ENCODE measurements at regions not wholly inside any gene's neighbourhood (a gene's known extent, or its start where the extent isn't known, plus 50 kb on each side); places are given as distances from the start of the nearest gene placed in this dataset.
"Not testable (repeated sequence)": the region's sequence is repeated elsewhere in the genome, so short reads cannot be mapped to it uniquely, and the experiment has no call there.

GRCh38 chr12:54719691-54720090 is 71.5 kb upstream of the DCD start:
- DNase-seq (no peak), ATAC-seq (ENCODE audit: low read depth) (no peak)
- peaks cover 39% of the 10 kb centered on the region for H3K27me3 Mint-ChIP-seq
- peaks cover 3% of the 10 kb centered on the region for H3K4me1 Mint-ChIP-seq
- intact Hi-C loops (cut with micrococcal nuclease): no loop called here
- POLR2A ChIA-PET: no interaction called here
- H3K4me2 ChIP-seq (replicated peaks; ENCODE audit: low read depth, low read length, poor library complexity, severe bottlenecking): no peak overlapping the region
- H3K9me3 Mint-ChIP-seq (ENCODE audit: insufficient read depth): no peaks in the 10 kb centered on the region
- H3K9me3 ChIP-seq (ENCODE audit: control extremely low read depth in 1 of 3, control insufficient read depth in 2 of 3, insufficient read depth in 1 of 3, low read length in 2 of 3): peaks cover 0 to 1% (median 0%) of the 10 kb centered on the region in 3 donors
- H3K79me2 ChIP-seq (ENCODE audit: control insufficient read depth, insufficient read depth, low read length): no peaks in the 10 kb centered on the region
- H3K27ac Mint-ChIP-seq: no peak overlapping the region
- H3K4me1 ChIP-seq (ENCODE audit: control insufficient read depth in 2 of 2, insufficient read depth in 2 of 2, low read length in 2 of 2): peaks cover 0 to 3% of the 10 kb centered on the region in 2 donors
- WGBS (ENCODE audit: insufficient coverage): 88% methylated on average over 3 of the region's 5 CpGs
- no peaks in the 10 kb centered on the region for H3K36me3 ChIP-seq (replicated peaks in 1 of 2; ENCODE audit: control extremely low read depth in 1 of 2, control insufficient read depth in 1 of 2, extremely low read depth in 1 of 2, insufficient read depth in 2 of 2, low read length in 1 of 2)
- H3K27me3 ChIP-seq (replicated peaks in 1 of 4; ENCODE audit: control extremely low read depth in 1 of 4, control insufficient read depth in 3 of 4, insufficient read depth in 4 of 4, low read length in 3 of 4): peaks cover 0 to 9% (median 1%) of the 10 kb centered on the region in 4 experiments
- H3K27ac ChIP-seq (ENCODE audit: low read length in 2 of 2): no peak overlapping the region
- no peaks in the 10 kb centered on the region for H4K20me1 ChIP-seq (ENCODE audit: control insufficient read depth, insufficient read depth, low read length, poor library complexity, severe bottlenecking)
- no peak overlapping the region for H3K9ac ChIP-seq (ENCODE audit: low read length)
- TF ChIP-seq CTCF (IDR thresholded peaks at IDR 0.05) (no peak), EZH2 (IDR thresholded peaks at IDR 0.05; ENCODE audit: borderline replicate concordance, insufficient read depth, low read depth, low read length, poor library complexity, severe bottlenecking) (no peak)
- no peak overlapping the region for H3K4me3 Mint-ChIP-seq
- H2AFZ ChIP-seq (ENCODE audit: insufficient read depth, low read depth, low read length, poor library complexity, severe bottlenecking): no peak overlapping the region
- no peak overlapping the region for H3K4me3 ChIP-seq (ENCODE audit: control extremely low read depth in 1 of 5, extremely low read depth in 1 of 5, insufficient read depth in 1 of 5, low read depth in 2 of 5, low read length in 4 of 5)
- CTCF ChIA-PET: no interaction called here

GRCh38 chr12:54716261-54716660 is 68.1 kb upstream of the DCD start:
- H3K9me3 ChIP-seq (ENCODE audit: control extremely low read depth in 1 of 3, control insufficient read depth in 2 of 3, insufficient read depth in 1 of 3, low read length in 2 of 3): no peaks in the 10 kb centered on the region
- H2AFZ ChIP-seq (ENCODE audit: insufficient read depth, low read depth, low read length, poor library complexity, severe bottlenecking): no peak overlapping the region
- TF ChIP-seq EZH2 (IDR thresholded peaks at IDR 0.05; ENCODE audit: borderline replicate concordance, insufficient read depth, low read depth, low read length, poor library complexity, severe bottlenecking) (no peak), CTCF (IDR thresholded peaks at IDR 0.05) (no peak)
- no peaks in the 10 kb centered on the region for H4K20me1 ChIP-seq (ENCODE audit: control insufficient read depth, insufficient read depth, low read length, poor library complexity, severe bottlenecking)
- H3K4me2 ChIP-seq (replicated peaks; ENCODE audit: low read depth, low read length, poor library complexity, severe bottlenecking): no peak overlapping the region
- ATAC-seq (ENCODE audit: low read depth): no peak
- H3K27ac ChIP-seq (ENCODE audit: low read length in 2 of 2): no peak overlapping the region
- CTCF ChIA-PET: interaction anchor here (2.0 kb wide), 1 partner anchor 14 kb away, joined by 7 read pairs; no protein-coding TSS in a partner anchor
- DNase-seq: no peak
- no peaks in the 10 kb centered on the region for H3K79me2 ChIP-seq (ENCODE audit: control insufficient read depth, insufficient read depth, low read length)
- peaks cover 0 to 3% of the 10 kb centered on the region in 2 donors for H3K4me1 ChIP-seq (ENCODE audit: control insufficient read depth in 2 of 2, insufficient read depth in 2 of 2, low read length in 2 of 2)
- Mint-ChIP-seq H3K4me1 (peaks cover 3% of the 10 kb centered on the region), H3K9me3 (ENCODE audit: insufficient read depth) (no peaks in the 10 kb centered on the region), H3K27me3 (peaks cover 39% of the 10 kb centered on the region), H3K4me3 (no peak overlapping the region), H3K27ac (no peak overlapping the region)
- WGBS (ENCODE audit: insufficient coverage): 60% methylated on average over 1 of the region's 2 CpGs
- H3K27me3 ChIP-seq (replicated peaks in 1 of 4; ENCODE audit: control extremely low read depth in 1 of 4, control insufficient read depth in 3 of 4, insufficient read depth in 4 of 4, low read length in 3 of 4): peaks cover 0 to 9% (median 3%) of the 10 kb centered on the region in 4 experiments
- intact Hi-C loops (cut with micrococcal nuclease): no loop called here
- no peak overlapping the region for H3K4me3 ChIP-seq (ENCODE audit: control extremely low read depth in 1 of 5, extremely low read depth in 1 of 5, insufficient read depth in 1 of 5, low read depth in 2 of 5, low read length in 4 of 5)
- H3K36me3 ChIP-seq (replicated peaks in 1 of 2; ENCODE audit: control extremely low read depth in 1 of 2, control insufficient read depth in 1 of 2, extremely low read depth in 1 of 2, insufficient read depth in 2 of 2, low read length in 1 of 2): no peaks in the 10 kb centered on the region
- POLR2A ChIA-PET: no interaction called here
- no peak overlapping the region for H3K9ac ChIP-seq (ENCODE audit: low read length)

GRCh38 chr12:54713876-54714275 is 65.7 kb upstream of the DCD start:
- peaks cover 29% of the 10 kb centered on the region for H3K27me3 Mint-ChIP-seq
- H3K4me3 Mint-ChIP-seq; H3K36me3 ChIP-seq (replicated peaks in 1 of 2; ENCODE audit: control extremely low read depth in 1 of 2, control insufficient read depth in 1 of 2, extremely low read depth in 1 of 2, insufficient read depth in 2 of 2, low read length in 1 of 2); H3K4me2 ChIP-seq (replicated peaks; ENCODE audit: low read depth, low read length, poor library complexity, severe bottlenecking); H4K20me1 ChIP-seq (ENCODE audit: control insufficient read depth, insufficient read depth, low read length, poor library complexity, severe bottlenecking); H3K9me3 ChIP-seq (ENCODE audit: control extremely low read depth in 1 of 3, control insufficient read depth in 2 of 3, insufficient read depth in 1 of 3, low read length in 2 of 3); CTCF ChIA-PET; intact Hi-C loops (cut with micrococcal nuclease); H3K27ac Mint-ChIP-seq; ATAC-seq (ENCODE audit: low read depth); H3K4me1 ChIP-seq (ENCODE audit: control insufficient read depth in 2 of 2, insufficient read depth in 2 of 2, low read length in 2 of 2); H3K9ac ChIP-seq (ENCODE audit: low read length); H3K27me3 ChIP-seq (replicated peaks in 1 of 4; ENCODE audit: control extremely low read depth in 1 of 4, control insufficient read depth in 3 of 4, insufficient read depth in 4 of 4, low read length in 3 of 4); POLR2A ChIA-PET; H2AFZ ChIP-seq (ENCODE audit: insufficient read depth, low read depth, low read length, poor library complexity, severe bottlenecking); H3K4me1 Mint-ChIP-seq; DNase-seq; H3K79me2 ChIP-seq (ENCODE audit: control insufficient read depth, insufficient read depth, low read length); H3K4me3 ChIP-seq (ENCODE audit: control extremely low read depth in 1 of 5, extremely low read depth in 1 of 5, insufficient read depth in 1 of 5, low read depth in 2 of 5, low read length in 4 of 5); H3K9me3 Mint-ChIP-seq (ENCODE audit: insufficient read depth); H3K27ac ChIP-seq (ENCODE audit: low read length in 2 of 2): not testable (repeated sequence)
- no CpG with 5 or more reads among the region's 3 CpGs for WGBS (ENCODE audit: insufficient coverage)
